ENCODE measurements at regions not wholly inside any gene's neighbourhood (a gene's known extent, or its start where the extent isn't known, plus 50 kb on each side); places are given as distances from the start of the nearest gene placed in this dataset.

- no peak for DNase-seq (ENCODE audit: low spot score)
Observed at GRCh38 chr20:40589581-40589980, 99.5 kb downstream of the MAFB start.

GRCh38 chr20:40588891-40589290 lies 100.1 kb downstream of the MAFB start:
- DNase-seq (ENCODE audit: low spot score), result no peak

DNA sequence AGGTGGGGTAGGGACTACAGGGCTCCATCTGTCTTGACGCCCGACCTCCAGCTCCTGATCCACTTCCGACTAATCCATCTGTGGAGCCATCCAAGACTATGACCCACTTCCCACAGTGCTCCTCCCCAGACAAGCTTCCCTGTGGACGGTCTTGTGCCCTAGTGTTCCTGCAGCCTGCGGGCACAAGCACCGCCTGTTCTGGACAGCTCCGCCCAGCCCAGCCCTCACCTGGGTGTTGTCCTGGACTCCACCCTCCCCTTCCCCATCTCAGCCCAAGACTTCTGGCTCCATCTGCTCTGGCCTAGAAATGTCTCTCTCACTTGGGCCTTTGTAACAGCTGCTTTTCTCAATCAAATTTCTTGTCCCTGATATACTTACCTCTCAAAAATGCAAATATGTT lies 102.0 kb downstream of the MAFB start:
- DNase-seq (ENCODE audit: low spot score), result no peak

DNA sequence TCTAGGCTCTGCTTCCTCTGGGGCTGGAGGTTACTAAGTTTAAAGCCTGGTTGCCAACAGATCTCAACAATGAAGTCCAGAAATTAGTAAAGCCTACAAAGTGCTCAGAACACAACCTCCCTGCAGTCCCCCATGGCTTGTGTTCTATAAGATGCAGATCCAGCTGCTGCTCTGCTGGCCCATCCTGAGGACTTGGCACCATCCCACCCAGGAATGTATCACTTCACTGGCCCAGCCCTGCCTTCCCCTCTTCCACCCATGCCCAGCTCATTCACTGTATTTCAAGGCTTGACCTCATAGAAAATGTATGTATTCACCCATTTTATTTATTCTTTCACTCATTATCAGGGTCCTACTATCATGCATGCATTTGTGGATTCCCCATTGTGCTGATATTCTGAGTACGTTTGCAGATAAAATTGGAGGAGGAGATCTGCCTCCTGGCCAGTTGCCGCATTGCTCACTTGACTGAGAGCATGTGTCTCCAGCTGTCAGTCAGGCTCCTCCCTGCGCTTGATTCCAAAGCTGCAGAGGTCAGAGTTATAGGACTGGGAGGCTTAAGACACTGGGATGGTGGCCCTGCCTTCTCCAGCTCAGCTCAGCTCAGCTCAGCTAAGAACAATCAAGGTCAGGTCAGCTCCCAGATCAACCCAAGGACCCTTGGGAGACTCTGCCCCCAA lies 104.8 kb downstream of the MAFB start:
- no peak for DNase-seq (ENCODE audit: low spot score)

GRCh38 chr20:40583636-40584035 lies 105.4 kb downstream of the MAFB start:
- no peak for DNase-seq (ENCODE audit: low spot score)

GRCh38 chr20:40583205-40583604 lies 105.8 kb downstream of the MAFB start:
- DNase-seq (ENCODE audit: low spot score), result no peak

GRCh38 chr20:40582531-40582930 lies 106.5 kb downstream of the MAFB start:
- DNase-seq (ENCODE audit: low spot score), result peak; percentile 36

DNA sequence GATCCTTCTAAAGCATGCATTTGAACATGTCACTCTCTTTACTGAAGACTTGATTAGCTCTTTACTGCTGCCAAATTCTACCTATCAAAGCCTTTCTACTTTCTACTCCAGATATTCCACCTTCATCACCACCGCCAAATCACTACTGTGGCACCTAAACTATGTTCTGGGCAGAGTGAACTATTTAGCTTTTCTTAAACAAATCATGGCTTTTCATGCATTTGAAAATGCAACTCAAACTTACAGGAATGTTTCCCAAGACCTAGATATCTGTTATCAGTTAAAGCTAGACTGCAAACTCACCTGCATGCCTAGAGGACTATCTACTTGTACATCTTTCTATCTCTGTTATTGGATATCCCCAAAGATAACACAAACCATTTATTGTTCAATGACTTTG lies 109.3 kb downstream of the MAFB start:
- DNase-seq (ENCODE audit: low spot score), result no peak

DNA sequence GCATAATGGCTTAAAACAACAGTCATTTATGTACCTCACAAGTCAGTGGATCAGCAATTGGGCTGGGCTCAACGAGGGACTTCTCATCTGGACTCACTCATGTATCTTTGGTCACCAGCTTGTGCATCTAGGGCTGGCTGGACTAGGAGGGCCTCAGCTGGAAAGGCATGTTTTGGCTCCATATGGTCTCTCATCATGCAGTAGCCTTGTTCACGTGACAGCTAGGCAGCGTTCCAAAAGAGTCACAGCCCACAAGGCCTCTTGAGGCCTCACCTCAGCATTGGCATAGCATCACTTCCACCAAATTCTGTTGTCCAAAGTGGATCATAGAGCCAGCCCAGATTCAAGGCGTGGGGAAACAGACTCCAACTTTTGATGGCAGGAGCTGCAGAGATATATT lies 110.1 kb downstream of the MAFB start:
- DNase-seq (ENCODE audit: low spot score), result no peak

DNA sequence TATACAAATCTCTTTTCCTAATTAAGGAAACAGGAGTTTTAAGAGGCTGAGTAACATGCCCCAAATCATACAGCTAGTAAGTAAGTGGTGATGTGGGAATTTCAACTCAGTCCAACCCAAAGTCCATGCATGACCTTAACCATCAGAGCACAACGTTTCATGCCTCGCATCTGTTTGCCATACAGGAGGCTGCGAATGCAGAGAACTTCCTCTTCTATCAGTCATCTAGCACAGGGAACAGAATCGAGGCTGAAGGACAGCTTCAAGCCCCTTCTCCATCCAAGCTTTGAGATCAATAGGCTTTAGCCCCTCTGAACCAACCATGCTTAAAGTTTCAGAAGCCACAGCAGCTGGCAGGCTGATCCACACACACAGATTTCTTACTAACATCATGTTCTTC lies 113.2 kb downstream of the MAFB start:
- no peak for DNase-seq (ENCODE audit: low spot score)

DNA sequence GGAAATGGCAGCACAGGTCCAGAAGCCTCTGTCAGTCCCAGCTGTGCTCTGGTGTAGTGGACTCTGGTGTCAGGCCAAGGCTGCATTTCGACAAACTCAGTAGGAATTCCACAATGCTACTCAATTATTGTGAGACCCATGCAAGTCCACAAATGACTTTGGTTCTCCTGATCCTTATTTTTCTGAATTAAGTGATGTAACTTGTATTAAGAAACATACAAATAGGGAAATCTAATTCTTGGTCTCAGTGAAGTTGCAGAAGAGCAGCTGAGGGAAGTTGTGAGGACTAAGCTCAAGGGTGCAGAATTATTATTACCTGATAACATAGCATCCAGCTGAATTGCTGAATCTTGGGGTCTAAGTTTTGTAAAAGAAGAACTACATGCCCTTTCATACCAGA lies 116.8 kb downstream of the MAFB start:
- DNase-seq (ENCODE audit: low spot score), result no peak

- DNase-seq (ENCODE audit: low spot score), result no peak
Observed at GRCh38 chr20:40571639-40572038, 117.4 kb downstream of the MAFB start.

- DNase-seq (ENCODE audit: low spot score), result no peak
Observed at GRCh38 chr20:40568200-40568599, 120.8 kb downstream of the MAFB start.

GRCh38 chr20:40565682-40566040 lies 123.4 kb downstream of the MAFB start:
- DNase-seq (ENCODE audit: low spot score), result no peak

DNA sequence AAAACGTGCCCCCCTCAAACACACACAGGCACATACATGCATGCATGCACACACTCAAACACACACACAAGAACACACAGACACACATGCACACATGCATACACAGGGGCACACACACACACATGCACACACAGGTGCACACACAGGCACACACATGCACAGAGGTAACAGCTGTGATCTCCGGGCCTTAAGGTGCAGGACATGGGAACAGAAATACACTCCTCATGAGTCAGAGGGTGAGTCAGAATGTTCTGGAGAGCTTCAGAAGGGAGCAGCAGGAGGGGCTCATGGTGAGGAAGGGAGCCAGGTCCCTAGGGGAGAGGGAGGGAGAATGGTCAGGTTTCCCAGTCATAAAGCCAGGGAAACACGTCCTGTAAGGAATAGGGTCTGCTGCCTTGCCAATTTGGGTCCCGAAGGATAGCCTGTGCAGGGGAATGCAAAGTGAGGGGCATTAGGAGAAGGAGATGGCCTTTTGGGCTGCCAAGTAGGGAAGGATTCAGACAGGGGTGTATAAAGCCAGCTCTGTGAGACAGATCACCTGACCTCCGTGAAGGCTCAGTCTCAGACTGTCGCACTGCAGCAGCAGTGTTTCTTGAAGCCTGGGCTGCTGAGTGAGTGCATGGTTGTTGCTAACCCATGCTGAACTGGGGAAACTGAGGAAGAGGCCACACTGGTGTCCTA lies 123.9 kb downstream of the MAFB start:
- DNase-seq (ENCODE audit: low spot score), result no peak

DNA sequence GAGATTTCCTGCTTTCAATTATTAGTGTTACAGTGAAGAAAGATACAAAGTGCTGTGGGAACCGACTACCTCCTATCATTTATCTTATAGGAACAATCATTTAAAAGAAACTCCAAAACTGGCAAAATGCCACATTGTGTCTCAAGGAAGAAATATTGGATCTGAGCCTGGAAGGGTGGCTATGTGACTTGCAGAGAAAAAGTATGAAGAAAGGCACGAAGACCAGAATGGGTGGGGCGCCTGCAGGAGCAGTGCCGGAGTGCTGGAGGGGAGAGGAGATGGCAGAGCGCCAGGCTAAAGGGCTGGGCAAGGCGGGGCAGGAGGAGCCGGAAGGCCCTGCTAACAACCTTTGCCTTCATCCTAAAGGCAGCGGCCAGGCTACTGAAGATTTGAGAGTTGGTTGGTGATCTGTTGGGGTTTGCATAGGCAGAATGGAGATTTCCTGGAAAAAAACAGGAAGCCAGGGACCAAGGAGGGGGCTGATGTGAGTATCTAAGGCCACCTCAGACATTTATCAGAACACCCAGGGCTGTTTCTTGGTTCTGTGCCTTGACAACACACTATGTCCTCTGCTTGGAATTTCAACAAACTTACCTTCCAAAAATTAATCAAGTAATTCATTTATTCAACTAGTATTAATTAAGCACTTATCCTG lies 125.6 kb downstream of the MAFB start:
- no peak for DNase-seq (ENCODE audit: low spot score)

- DNase-seq (ENCODE audit: low spot score), result no peak
Observed at GRCh38 chr20:40562031-40562430, 127.0 kb downstream of the MAFB start.

GRCh38 chr20:40561187-40561586 lies 127.8 kb downstream of the MAFB start:
- no peak for DNase-seq (ENCODE audit: low spot score)

DNA sequence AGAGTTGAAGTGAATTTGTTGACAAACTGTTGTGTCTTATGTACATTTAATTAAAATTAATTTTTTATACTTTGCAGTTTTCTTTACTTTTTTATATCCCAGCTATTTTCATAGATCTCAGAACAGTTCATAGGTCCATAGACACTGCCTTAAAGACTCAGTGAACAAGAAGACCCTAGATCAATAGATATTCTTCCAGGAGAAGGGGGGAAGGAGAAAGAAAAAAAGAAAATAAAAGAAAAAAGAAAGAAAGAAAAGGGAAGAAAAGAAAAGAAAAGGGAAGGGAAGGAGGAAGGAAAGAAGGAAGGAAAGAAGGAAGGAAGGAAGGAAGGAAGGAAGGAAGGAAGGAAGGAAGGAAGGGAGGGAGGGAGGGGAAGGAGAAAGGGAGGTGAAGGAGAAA lies 130.8 kb downstream of the MAFB start:
- no peak for DNase-seq (ENCODE audit: low spot score)

DNA sequence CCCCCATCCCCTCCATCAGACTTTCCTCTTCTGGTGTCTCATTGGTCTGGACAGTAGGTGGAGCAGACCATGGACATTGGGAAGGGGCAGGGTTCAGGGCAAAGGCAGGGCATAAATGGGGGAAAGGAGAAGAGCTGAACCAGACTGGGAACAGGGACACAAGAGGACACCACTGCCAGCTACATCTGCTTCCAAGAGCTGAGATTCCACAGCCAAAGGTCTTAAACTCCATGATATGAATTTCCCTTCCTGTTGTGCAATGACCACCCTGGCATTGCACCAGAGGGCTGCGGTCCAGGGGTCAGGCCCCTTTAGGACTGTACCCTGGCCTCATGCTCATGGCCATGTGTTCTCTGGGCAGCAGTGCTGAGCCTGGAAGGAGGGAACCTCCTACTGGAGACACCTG lies 137.9 kb downstream of the MAFB start:
- peak; percentile 31 for DNase-seq (ENCODE audit: low spot score)

- DNase-seq (ENCODE audit: low spot score), result no peak
Observed at GRCh38 chr20:40547483-40548091, 141.4 kb downstream of the MAFB start.

DNA sequence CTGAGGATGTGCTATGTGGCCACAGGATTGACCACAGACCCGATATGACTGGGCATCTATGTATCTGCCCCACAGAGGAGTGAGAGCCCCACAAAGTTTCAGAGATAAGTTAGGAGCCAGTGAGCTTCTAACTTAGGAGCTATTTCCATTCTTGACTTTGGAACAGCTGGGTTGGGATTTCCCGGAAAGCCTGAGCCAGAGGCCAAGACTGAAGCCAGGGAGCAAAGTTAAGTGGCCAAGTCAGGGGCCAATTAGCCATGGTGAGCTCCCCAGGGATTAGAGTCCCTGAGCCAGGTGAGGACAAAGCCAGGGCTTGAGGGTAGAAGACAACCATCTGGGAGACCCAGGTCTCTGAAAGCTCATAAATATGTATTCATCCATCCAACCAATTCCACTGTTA lies 143.6 kb downstream of the MAFB start:
- DNase-seq (ENCODE audit: low spot score), result no peak

- DNase-seq (ENCODE audit: low spot score), result no peak
Observed at GRCh38 chr20:40542065-40542464, 147.0 kb downstream of the MAFB start.

Data from HuH-7 (cell line).